MCF 10A (cell line): ENCODE measurements at regions not wholly inside any gene's neighbourhood (a gene's known extent, or its start where the extent isn't known, plus 50 kb on each side); places are given as distances from the start of the nearest gene placed in this dataset.

ENCODE experiments used
- BruUV-seq: library from RNA; stranded (reverse); fragments of 400-500 nt; replicated peaks from 2 replicates; lab custom pipeline; 2021; lab: Mats Ljungman, UMichigan
- CTCF ChIA-PET: fragments of 300-600 bp; sonication (Branson Sonifier 250); formaldehyde crosslinking; extraction: SDS; loops from one replicate; lab custom pipeline; 2021; ENCODE audit warnings: antibody characterized with exemption, inconsistent platforms; lab: Yijun Ruan, JAX
- POLR2A ChIA-PET: fragments of 300-600, 350-650 bp; sonication (Branson Sonifier 250); formaldehyde crosslinking; extraction: SDS; loops from one replicate; lab custom pipeline; 2020; ENCODE audit warnings: antibody characterized with exemption, inconsistent platforms; lab: Yijun Ruan, JAX
- DNase-seq: peaks from one replicate; pipeline ENCODE4 v3.0.0-alpha.2; 2018; ENCODE audit not compliant: unreplicated experiment
- H3K27ac Mint-ChIP-seq: one replicate; pipeline ENCODE4 v1.8.0; 2022; ENCODE audit warnings: mild to moderate bottlenecking, low read depth, mixed read lengths; ENCODE audit not compliant: unreplicated experiment
- H3K27me3 Mint-ChIP-seq: one replicate; pipeline ENCODE4 v1.8.0; 2022; ENCODE audit warnings: mixed read lengths; ENCODE audit not compliant: insufficient read depth, unreplicated experiment
- H3K36me3 Mint-ChIP-seq: one replicate; pipeline ENCODE4 v1.8.0; 2022; ENCODE audit warnings: mild to moderate bottlenecking, moderate library complexity, mixed read lengths; ENCODE audit not compliant: insufficient read depth, unreplicated experiment
- H3K4me1 Mint-ChIP-seq: one replicate; pipeline ENCODE4 v1.8.0; 2022; ENCODE audit warnings: mixed read lengths; ENCODE audit not compliant: insufficient read depth, unreplicated experiment
- H3K4me3 Mint-ChIP-seq: one replicate; pipeline ENCODE4 v1.8.0; 2022; ENCODE audit warnings: mild to moderate bottlenecking, moderate library complexity, mixed read lengths; ENCODE audit not compliant: unreplicated experiment
- H3K9me3 Mint-ChIP-seq: one replicate; pipeline ENCODE4 v1.8.0; 2022; ENCODE audit warnings: mixed read lengths; ENCODE audit not compliant: unreplicated experiment
- intact Hi-C: fragments of 100-400 bp; cut with micrococcal nuclease; formaldehyde crosslinking; loops from 2 replicates; pipeline ENCODE4 v1.14.1; 2022
- TF ChIP-seq, protein P1 (sequence below): fragments of 200-600 bp; IDR thresholded peaks from one replicate; pipeline ENCODE4 v1.8.0; 2022; ENCODE audit warnings: antibody characterized with exemption, mild to moderate bottlenecking; ENCODE audit not compliant: unreplicated experiment

DNA sequence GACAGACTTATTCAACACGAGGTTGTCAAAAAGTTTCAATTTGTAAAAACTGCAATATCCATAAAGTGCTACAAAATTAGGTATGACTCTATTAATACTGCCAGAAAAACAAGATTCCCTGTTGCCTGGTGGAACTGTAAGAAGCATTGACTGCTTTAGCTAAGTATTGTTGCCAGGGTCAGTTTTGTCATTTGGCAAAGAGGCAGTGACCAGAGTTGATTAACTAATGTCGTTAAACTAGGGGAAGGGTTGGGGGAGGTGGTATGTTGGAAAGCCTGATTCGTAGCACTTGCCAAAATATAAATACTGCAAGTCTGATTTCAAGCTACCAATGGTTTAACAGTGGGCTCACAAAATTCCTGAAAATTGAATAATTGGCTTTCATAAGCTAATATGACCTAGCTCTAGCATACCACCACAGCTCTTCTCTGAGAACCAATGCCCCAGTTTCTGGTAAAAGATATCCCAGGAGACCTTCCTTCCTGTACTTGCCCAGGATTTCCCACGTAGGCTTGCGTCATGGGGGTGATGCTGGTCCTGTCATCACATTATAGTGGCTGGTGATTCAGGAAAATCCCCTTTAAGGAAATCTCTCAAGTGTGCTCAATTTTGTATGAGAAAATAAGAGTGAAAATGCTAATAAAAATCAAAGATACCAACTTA is 266.4 kb upstream of the TBC1D5 start:
- H3K27ac Mint-ChIP-seq, result no peak overlapping the region
- POLR2A ChIA-PET, result interaction anchor here (0.7 kb wide), 1 partner anchor 34 kb away, joined by 3 read pairs; no protein-coding TSS in a partner anchor
- H3K4me3 Mint-ChIP-seq, result no peak overlapping the region
- H3K9me3 Mint-ChIP-seq, result no peaks in the 10 kb centered on the region
- H3K4me1 Mint-ChIP-seq, result no peaks in the 10 kb centered on the region
- H3K27me3 Mint-ChIP-seq, result no peaks in the 10 kb centered on the region
- no peaks in the 10 kb centered on the region for H3K36me3 Mint-ChIP-seq
- TF ChIP-seq, protein P1, sequence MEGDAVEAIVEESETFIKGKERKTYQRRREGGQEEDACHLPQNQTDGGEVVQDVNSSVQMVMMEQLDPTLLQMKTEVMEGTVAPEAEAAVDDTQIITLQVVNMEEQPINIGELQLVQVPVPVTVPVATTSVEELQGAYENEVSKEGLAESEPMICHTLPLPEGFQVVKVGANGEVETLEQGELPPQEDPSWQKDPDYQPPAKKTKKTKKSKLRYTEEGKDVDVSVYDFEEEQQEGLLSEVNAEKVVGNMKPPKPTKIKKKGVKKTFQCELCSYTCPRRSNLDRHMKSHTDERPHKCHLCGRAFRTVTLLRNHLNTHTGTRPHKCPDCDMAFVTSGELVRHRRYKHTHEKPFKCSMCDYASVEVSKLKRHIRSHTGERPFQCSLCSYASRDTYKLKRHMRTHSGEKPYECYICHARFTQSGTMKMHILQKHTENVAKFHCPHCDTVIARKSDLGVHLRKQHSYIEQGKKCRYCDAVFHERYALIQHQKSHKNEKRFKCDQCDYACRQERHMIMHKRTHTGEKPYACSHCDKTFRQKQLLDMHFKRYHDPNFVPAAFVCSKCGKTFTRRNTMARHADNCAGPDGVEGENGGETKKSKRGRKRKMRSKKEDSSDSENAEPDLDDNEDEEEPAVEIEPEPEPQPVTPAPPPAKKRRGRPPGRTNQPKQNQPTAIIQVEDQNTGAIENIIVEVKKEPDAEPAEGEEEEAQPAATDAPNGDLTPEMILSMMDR, result no peak
- intact Hi-C loops, result no loop called here
- no peak for DNase-seq
- no TSS peak for BruUV-seq
- CTCF ChIA-PET, result interaction anchor here (0.6 to 1.2 kb wide), 3 partner anchors 17 to 93 kb away, joined by 3 to 5 read pairs (median 4); no protein-coding TSS in a partner anchor

DNA sequence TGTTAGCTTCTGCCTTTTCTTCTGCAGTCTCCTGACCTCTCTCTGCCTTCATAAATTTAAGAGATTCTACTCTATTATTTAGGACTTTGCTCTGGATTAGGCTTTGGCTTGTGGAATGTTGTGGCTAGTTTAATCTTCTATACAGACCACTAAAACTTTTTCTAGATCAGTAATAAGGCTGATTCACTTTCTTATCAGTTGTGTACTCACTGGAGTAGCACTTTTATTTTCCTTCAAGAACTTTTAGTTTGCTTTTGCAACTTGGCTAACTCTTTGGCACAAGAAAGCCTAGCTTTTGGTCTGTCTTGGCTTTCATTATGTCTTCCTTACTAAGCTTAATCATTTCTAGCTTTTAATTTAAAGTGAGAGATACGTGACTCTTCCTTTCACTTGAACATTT is 265.5 kb upstream of the TBC1D5 start:
- Mint-ChIP-seq H3K27ac (no peak overlapping the region), H3K27me3 (no peaks in the 10 kb centered on the region), H3K4me1 (no peaks in the 10 kb centered on the region), H3K9me3 (no peaks in the 10 kb centered on the region), H3K36me3 (no peaks in the 10 kb centered on the region), H3K4me3 (no peak overlapping the region)
- intact Hi-C loops, result no loop called here
- no TSS peak for BruUV-seq
- TF ChIP-seq, protein P1, result no peak
- DNase-seq, result no peak
- CTCF ChIA-PET, result interaction anchor here (0.6 to 1.2 kb wide), 2 partner anchors 58 to 93 kb away, joined by 3 to 5 read pairs; no protein-coding TSS in a partner anchor
- POLR2A ChIA-PET, result interaction anchor here (0.7 kb wide), 2 partner anchors 35 to 401 kb away, joined by 3 to 4 read pairs; no protein-coding TSS in a partner anchor

DNA sequence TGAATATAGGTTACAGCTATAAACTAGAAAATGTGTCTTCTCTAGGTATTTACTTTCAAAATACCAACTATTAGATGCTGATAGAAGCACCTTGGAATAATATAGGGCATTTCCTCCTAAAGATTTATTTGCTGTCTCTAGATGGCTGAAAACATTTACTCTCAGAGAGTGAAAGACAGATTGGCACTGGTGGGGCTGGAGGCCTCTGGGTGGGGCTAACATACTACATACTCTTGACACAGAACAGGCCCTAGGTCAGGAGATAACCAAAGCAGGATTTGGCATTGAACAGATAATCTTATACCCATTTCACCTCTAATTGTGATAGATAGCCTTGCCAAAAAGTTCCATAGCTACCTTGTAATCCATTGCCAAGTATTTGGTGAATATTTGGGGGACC is 253.3 kb upstream of the TBC1D5 start:
- ChIA-PET POLR2A (interaction anchor here (0.5 kb wide), 1 partner anchor 517 kb away, joined by 3 read pairs; no protein-coding TSS in a partner anchor), CTCF (interaction anchor here (0.6 kb wide), 1 partner anchor 799 kb away, joined by 3 read pairs; no protein-coding TSS in a partner anchor)
- TF ChIP-seq, protein P1, result no peak
- no peaks in the 10 kb centered on the region for H3K9me3 Mint-ChIP-seq
- no TSS peak for BruUV-seq
- H3K27me3 Mint-ChIP-seq, result no peaks in the 10 kb centered on the region
- no peak overlapping the region for H3K4me3 Mint-ChIP-seq
- no peaks in the 10 kb centered on the region for H3K36me3 Mint-ChIP-seq
- intact Hi-C loops, result no loop called here
- DNase-seq, result no peak
- no peak overlapping the region for H3K27ac Mint-ChIP-seq
- no peaks in the 10 kb centered on the region for H3K4me1 Mint-ChIP-seq

DNA sequence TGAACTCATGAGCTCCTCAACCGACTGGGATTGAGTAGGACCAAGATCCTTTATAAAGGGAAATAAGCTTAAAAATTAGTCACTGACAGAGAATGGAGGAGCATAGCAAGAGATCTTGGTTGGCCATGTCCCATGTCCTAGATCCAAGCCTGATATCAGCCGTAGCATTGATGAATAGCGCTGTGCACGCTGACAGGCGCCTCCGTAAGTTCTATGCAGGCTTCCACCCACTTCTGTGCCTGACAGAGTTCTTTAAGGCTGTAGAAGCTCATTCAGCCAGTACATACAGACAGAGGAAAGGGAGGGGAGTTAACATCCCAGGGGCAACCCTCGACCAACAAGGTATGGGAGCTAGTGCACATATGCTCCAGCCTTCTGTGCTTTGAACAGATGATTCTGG is 251.7 kb upstream of the TBC1D5 start:
- Mint-ChIP-seq H3K36me3 (no peaks in the 10 kb centered on the region), H3K27ac (no peak overlapping the region), H3K4me1 (no peaks in the 10 kb centered on the region), H3K27me3 (no peaks in the 10 kb centered on the region), H3K4me3 (no peak overlapping the region), H3K9me3 (no peaks in the 10 kb centered on the region)
- DNase-seq, result no peak
- TF ChIP-seq, protein P1, result no peak
- no TSS peak for BruUV-seq
- CTCF ChIA-PET, result no interaction called here
- POLR2A ChIA-PET, result no interaction called here
- intact Hi-C loops, result no loop called here
